Fibroblast of the conjunctiva (primary cell): ENCODE measurements at regions not wholly inside any gene's neighbourhood (a gene's known extent, or its start where the extent isn't known, plus 50 kb on each side); places are given as distances from the start of the nearest gene placed in this dataset.
"Not testable (repeated sequence)": the region's sequence is repeated elsewhere in the genome, so short reads cannot be mapped to it uniquely, and the experiment has no call there.

ENCODE experiments used
- DNase-seq: peaks from one replicate; pipeline ENCODE4 v3.0.0-alpha.2; 2010; ENCODE audit warnings: low read depth

GRCh38 chr2:21856708-21857107 lies 732.9 kb downstream of the TDRD15 start:
- DNase-seq = no peak

- no peak for DNase-seq
These were observed 737.1 kb downstream of the TDRD15 start for GRCh38 chr2:21860907-21861306.

GRCh38 chr2:21866316-21866715 lies 742.5 kb downstream of the TDRD15 start:
- DNase-seq = no peak

GRCh38 chr2:21887881-21888280 lies 764.1 kb downstream of the TDRD15 start:
- DNase-seq = no peak

GRCh38 chr2:21890041-21890440 lies 766.3 kb downstream of the TDRD15 start:
- no peak for DNase-seq

GRCh38 chr2:21890716-21891115 lies 766.9 kb downstream of the TDRD15 start:
- no peak for DNase-seq

- DNase-seq = no peak
These were observed 767.4 kb downstream of the TDRD15 start for GRCh38 chr2:21891191-21891590.

GRCh38 chr2:21892140-21892539 lies 768.4 kb downstream of the TDRD15 start:
- DNase-seq = no peak

GRCh38 chr2:21895200-21895599 lies 771.4 kb downstream of the TDRD15 start:
- DNase-seq = no peak

- not testable (repeated sequence) for DNase-seq
These were observed 785.1 kb downstream of the TDRD15 start for GRCh38 chr2:21908712-21909380.

GRCh38 chr2:21910832-21911507 lies 787.2 kb downstream of the TDRD15 start:
- no peak for DNase-seq

- DNase-seq = no peak
These were observed 788.6 kb downstream of the TDRD15 start for GRCh38 chr2:21912405-21912804.

- no peak for DNase-seq
These were observed 791.4 kb downstream of the TDRD15 start for GRCh38 chr2:21915201-21915600.

- no peak for DNase-seq
These were observed 793.3 kb downstream of the TDRD15 start for GRCh38 chr2:21916934-21917522.

- no peak for DNase-seq
These were observed 797.0 kb downstream of the TDRD15 start for GRCh38 chr2:21920721-21921120.

- DNase-seq = no peak
These were observed 801.0 kb downstream of the TDRD15 start for GRCh38 chr2:21924640-21925285.

- DNase-seq = no peak
These were observed 804.5 kb downstream of the TDRD15 start for GRCh38 chr2:21928292-21928691.

GRCh38 chr2:21930226-21930625 lies 806.5 kb downstream of the TDRD15 start:
- DNase-seq = no peak

- DNase-seq = no peak
These were observed 816.2 kb downstream of the TDRD15 start for GRCh38 chr2:21939967-21940366.

- no peak for DNase-seq
These were observed 820.8 kb downstream of the TDRD15 start for GRCh38 chr2:21944536-21944935.

- no peak for DNase-seq
These were observed 821.9 kb downstream of the TDRD15 start for GRCh38 chr2:21945658-21946057.

- DNase-seq = no peak
These were observed 823.3 kb downstream of the TDRD15 start for GRCh38 chr2:21947046-21947445.

- DNase-seq = no peak
These were observed 842.4 kb downstream of the TDRD15 start for GRCh38 chr2:21966139-21966538.
